Right ventricle myocardium inferior (tissue), 1 donor: ENCODE measurements at regions not wholly inside any gene's neighbourhood (a gene's known extent, or its start where the extent isn't known, plus 50 kb on each side); places are given as distances from the start of the nearest gene placed in this dataset.

Experiments
- ATAC-seq: fragments of 200-7000 bp; cut with Tn5 transposase; one replicate; pipeline ENCODE4 v1.9.1; 2020; ENCODE audit warnings: mild to moderate bottlenecking, moderate library complexity
- DNase-seq: peaks from one replicate; pipeline ENCODE4 v3.0.0; 2021; ENCODE audit errors: missing footprints
- intact Hi-C: fragments of 100-400 bp; cut with DNase I; formaldehyde crosslinking; loops from one replicate; pipeline ENCODE4 v1.11.0; 2022
- donor health status: DM: no; HTN: yes; CAD: no; lungs with severe emphysema.

- ATAC-seq, result no peak
- DNase-seq, result no peak
- intact Hi-C loops, result no loop called here
Measured at GRCh38 chr7:98520356-98520951, 96.6 kb upstream of the NPTX2 start.

DNA sequence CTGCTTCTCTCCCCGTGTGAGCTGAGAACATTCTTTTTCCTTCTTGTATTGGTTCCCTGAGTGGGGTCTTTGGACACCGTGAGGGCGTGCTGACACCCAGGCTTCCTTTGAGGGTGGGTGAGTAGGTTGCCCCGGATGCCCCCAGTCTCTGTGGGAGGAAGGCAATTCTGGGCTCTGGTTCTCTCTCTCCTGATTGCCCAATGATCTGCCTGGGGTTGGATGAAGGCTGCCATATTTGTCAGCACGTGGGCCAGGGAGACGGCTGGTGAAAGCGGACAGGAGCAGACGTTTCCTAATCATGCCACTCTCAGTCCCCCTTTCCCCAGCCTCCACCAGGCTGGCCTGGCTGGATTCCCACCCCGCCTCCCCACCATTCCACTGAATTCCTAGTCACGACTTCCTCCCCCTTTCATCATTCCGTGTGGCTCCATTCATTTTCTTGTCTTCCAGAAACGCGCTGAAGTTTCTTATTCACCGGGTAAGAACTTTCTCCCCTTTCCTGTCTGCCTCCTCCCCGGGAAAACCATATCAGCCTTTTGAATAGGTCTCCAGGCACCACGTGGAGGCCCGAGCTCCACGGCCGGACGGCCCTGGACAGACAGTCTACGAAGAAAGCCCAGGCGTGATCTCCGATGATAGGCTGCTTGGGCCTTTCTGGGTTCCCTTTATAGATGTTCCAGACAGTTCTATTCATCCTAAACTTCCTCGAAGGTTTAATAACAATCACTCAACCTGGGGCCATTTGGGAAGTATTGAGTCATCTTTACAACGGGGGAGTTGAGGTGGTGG lies 98.7 kb upstream of the NPTX2 start:
- intact Hi-C loops, result no loop called here
- no peak for ATAC-seq
- DNase-seq, result no peak

DNA sequence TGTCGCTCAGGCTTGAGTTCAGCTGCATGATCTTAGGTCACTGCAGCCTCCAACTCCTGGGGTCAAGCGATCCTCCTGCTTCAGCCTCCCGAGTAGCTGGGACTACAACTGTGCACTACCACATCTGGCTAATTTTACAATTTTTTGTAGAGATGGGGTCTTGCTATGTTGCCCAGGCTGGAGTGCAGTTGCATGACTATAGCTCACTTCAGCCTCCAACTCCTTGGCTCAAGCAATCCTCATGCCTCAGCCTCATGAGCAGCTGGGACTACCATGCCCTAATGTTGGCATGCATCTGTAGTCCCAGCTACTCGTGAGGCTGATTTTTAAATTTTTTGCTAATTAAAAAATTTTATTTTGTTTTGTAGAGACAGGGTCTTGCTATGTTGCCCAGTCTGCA lies 101.9 kb upstream of the NPTX2 start:
- DNase-seq (no peak), ATAC-seq (no peak)
- intact Hi-C loops, result no loop called here

- intact Hi-C loops, result no loop called here
- DNase-seq, result no peak
- no peak for ATAC-seq
Measured at GRCh38 chr7:98514211-98515031, 102.7 kb upstream of the NPTX2 start.

GRCh38 chr7:98511175-98511574 lies 105.9 kb upstream of the NPTX2 start:
- no peak for ATAC-seq
- intact Hi-C loops, result no loop called here
- no peak for DNase-seq

DNA sequence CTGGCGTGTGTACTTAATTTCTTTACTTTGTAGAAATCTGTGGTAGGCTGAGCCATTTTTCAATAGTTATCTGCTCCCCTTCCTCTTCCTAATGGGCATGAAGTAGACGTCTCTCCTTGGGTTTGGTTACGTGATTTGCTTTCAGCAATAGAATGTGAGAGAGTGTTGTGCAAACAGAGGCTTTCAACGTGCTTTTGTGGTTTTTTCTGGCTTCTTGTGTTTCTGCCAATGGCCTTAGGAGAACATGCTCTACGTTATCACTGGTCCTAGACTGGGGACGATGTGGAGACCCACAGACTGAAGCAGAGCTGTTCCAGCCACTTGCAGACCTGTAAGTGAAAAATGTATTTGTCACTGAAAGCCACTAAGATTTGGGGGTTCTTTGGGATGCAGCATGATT lies 107.2 kb upstream of the NPTX2 start:
- no peak for ATAC-seq
- intact Hi-C loops, result no loop called here
- DNase-seq, result no peak

DNA sequence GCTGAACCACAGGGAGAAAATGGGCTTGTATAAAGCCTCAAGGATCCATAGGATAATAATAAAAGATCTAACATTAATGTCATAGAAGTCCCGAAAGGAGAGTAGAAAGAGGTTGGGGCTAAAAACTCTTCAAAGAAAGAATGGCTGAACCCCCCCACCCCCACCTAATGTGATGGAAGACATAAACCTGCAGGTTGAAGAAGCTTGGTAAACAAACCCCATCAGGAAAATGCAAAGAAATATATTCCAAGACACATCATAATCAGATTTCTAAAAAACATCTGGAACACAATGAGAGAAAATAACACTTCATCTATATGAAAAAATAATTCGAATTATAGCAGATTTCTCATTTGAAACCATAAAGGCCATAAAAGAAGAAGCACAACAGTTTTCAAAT lies 105.6 kb upstream of the BAIAP2L1 start:
- ATAC-seq (no peak), DNase-seq (no peak)
- intact Hi-C loops, result no loop called here

GRCh38 chr7:98500764-98501163 lies 99.9 kb upstream of the BAIAP2L1 start:
- DNase-seq (no peak), ATAC-seq (no peak)
- intact Hi-C loops, result no loop called here

- DNase-seq (no peak), ATAC-seq (no peak)
- intact Hi-C loops, result no loop called here
Measured at GRCh38 chr7:98496618-98497017, 95.7 kb upstream of the BAIAP2L1 start.

- intact Hi-C loops, result no loop called here
Measured at GRCh38 chr7:98495200-98495955, 94.5 kb upstream of the BAIAP2L1 start.

DNA sequence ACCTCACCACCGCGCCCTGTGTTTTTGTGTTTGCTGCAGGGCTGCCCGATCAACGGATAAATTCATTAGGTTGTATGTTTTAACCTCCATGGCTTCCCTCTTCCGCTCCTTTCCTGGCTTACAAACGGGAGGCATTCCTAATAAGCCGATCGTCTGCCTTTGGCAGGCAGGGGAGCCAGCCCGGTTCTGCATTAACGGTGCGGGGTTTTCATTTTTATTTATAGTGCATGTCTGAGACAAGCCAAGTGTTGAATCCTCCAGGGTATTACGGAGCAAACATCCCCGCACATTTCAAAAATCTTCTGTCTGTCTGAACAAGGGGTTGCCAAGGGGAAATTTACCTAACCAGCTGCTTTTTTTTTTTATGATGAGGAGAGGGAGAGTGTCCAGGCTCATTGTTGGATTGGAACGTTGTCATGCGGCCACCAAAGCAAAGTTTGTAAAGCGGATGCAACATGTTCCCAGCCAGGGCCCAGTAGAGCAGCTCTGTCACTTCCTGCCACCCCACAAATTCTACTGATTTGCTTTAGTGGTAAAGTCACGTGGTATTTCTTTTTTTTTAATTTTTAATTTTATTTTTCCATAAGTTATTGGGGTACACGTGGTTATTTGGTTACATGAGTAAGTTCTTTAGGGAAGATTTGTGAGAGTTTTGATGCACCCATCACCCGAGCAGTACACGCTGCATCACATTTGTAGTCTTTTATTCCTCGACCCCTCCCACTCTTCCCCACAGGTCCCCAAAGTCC lies 92.3 kb upstream of the BAIAP2L1 start:
- no peak for DNase-seq
- no peak for ATAC-seq
- intact Hi-C loops, result no loop called here

More at GRCh38 chr7:98495200-98495955, 94.5 kb upstream of the BAIAP2L1 start:
- no peak for DNase-seq
- no peak for ATAC-seq

DNA sequence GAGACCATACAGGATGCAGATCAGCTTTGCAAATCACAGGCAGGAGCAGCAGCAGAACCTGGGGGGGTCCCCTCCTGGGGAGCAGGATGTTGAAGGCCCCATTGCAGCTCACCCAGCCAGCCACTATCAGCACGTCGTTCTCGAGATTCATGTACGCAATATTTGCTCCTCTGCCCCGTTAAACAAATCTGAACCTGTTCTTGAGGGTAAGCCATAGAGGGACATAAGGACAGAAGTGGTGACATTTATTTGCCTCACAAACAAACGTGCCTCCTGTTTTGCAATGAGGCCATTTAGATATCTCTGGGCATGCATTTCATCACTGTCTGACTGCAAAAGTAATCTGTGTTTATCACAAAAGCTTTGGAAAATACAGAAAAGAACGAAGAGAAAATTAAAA lies 87.3 kb upstream of the BAIAP2L1 start:
- ATAC-seq, result no peak
- intact Hi-C loops, result no loop called here
- no peak for DNase-seq

DNA sequence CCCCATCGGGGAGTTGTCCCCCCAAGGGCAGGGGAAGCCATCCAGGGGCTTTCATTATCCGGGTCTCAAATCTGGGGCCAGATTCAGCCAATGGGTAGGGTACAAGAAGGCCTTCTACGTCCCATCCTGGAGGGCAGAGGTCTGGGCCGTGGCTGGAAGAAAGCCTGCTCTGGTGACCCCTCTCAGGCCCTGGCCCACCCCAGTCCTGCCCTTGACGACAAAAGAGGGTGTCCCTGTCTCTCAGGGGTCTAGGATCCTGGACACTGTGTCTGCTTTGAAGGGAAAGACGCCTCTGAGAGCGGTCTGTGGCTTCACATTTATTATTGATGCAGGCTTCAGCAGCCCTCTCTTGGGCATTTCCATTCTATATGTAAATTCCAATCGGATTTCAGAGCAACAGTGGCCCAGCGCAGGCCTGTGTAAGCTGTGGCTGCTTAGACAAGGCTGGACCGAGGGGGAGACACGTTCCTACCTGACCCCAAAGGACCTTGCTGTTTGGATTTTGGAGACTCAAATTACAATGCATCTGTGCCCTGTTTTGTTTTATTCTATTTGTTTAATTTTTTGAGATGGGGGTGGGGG lies 83.2 kb upstream of the BAIAP2L1 start:
- ATAC-seq, result no peak
- no peak for DNase-seq
- intact Hi-C loops, result no loop called here

DNA sequence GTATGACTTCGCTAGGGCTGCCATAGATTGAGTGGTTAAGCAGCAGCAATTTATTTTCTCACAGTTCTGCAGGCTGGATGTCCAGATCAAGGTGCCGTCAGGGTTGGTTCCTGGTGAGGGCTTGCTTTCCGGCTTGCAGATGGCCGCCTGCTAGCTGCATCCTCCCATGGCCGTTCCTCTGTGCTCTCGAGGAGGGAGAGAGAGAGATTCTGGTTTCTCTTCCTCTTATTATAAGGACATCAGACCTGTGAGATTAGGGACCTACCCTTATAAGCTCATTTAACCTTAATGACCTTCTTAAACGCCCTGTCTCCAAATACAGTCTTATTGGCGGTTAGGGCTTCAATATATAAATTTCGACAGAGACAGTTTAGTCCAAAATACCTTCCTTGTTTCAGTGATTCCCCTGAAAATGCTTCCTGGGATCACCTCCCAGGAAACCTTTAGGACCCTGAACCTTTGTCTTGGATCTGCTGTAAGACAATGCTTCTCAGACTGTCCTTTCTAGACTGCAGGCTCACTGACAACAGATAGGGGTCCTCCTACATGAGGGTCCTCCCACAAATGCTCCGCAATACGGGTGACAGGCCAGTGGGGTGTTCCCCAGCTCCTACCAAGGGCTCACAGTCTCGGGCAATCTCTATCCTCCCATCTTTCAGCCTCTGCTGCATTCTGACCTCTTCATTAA lies 82.5 kb upstream of the BAIAP2L1 start:
- intact Hi-C loops, result no loop called here
- ATAC-seq, result no peak
- no peak for DNase-seq

DNA sequence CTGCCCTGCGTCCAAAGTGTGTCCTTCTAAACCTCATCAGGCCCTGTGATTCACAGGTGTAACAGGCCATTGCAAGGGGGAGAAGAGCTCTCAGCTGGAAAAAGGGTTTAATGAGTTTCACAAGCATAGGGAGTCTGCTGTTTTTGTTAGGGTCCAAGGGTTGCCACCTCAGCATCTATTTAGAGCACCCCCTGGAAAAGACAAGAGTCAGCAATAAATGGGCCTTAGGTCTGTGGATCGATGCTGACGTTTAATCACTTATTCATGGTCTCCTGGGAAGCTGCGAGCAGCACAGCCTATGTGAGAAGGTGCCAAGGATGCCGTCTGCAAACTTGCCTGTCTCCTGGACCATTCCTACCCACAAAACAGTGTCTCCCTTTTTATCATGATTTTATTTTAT lies 78.4 kb upstream of the BAIAP2L1 start:
- DNase-seq (no peak), ATAC-seq (no peak)
- intact Hi-C loops, result no loop called here

DNA sequence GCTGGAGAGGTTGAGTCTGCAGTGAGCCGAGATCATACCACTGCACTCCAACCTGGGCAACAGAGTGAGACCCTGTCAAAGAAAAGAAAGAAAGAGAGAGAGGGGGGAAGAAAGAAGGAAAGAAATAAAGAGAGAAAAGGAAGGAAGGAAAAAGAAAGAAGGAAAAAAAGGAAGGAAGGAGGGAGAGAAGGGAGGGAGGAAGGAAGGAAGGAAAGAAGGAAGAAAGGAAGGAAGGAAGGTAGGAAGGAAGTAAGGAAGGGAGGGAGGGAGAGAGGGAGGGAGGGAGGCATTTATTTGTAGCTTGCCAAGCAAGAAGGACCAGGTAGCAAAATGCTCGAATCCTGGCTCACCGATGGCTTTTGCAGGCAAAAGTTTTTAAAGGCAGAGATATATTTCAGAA lies 74.5 kb upstream of the BAIAP2L1 start:
- intact Hi-C loops, result no loop called here
- DNase-seq (no peak), ATAC-seq (no peak)

DNA sequence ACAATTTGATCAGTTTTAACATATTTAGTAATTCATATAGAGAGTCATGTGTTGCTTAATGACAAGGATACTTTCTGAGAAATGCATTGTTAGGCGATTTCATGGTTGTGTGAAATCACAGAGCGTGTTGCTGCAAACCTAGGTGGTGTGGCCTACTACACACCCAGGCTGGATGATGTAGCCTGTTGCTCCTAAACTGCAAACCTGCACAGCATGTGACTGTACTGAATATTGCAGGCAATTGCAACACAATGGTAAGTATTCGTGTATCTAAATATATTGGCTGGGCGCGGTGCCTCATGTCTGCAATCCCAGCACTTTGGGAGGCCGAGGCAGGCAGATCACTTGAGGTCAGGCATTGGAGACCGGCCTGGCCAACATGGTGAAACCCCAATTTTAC lies 73.7 kb upstream of the BAIAP2L1 start:
- DNase-seq (no peak), ATAC-seq (no peak)
- intact Hi-C loops, result no loop called here

DNA sequence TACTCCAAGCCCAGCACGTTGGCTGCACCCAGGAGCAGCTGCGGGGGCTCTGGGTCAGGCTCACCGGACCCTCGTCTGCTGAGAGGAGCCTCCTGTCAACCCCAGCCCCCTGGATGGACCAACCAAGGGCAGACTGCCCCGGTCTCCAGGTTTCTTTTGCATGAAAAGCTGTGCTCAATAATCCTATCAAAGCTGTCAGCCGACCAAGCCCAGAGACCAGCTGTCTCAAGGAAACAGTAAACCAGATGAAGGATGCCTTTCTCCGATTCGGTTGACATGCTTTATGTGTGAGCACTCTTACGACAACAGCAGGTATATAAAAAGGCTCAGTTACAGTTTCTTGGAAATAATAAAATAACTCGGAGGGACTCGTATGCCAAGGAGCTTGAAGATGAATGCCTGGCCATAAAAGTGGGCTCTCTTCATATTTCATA lies 71.6 kb upstream of the BAIAP2L1 start:
- ATAC-seq, result no peak
- intact Hi-C loops, result no loop called here
- no peak for DNase-seq
